GM12891 (cell line): ENCODE measurements at regions not wholly inside any gene's neighbourhood (a gene's known extent, or its start where the extent isn't known, plus 50 kb on each side); places are given as distances from the start of the nearest gene placed in this dataset.

Source experiments
- PAX5 ChIP-seq: IDR thresholded peaks from 2 replicates; pipeline ENCODE4 v1.6.1; 2011; ENCODE audit warnings: low read length, moderate library complexity, mild to moderate bottlenecking; ENCODE audit not compliant: insufficient read depth, severe bottlenecking
- POLR2A ChIP-seq: IDR thresholded peaks from 2 replicates; pipeline ENCODE4 v1.6.1; 2011; ENCODE audit warnings: low read depth, low read length, control low read depth
- POLR2AphosphoS5 ChIP-seq: IDR thresholded peaks from 2 replicates; pipeline ENCODE4 v1.6.1; 2011; ENCODE audit warnings: low read depth, low read length, control low read depth

GRCh38 chr4:38529189-38530115 is 134.5 kb upstream of the KLF3 start:
- no peak for TF ChIP-seq POLR2AphosphoS5
- TF ChIP-seq POLR2A: no peak
- no peak for TF ChIP-seq PAX5
